Osteoblast (primary cell): ENCODE measurements at regions not wholly inside any gene's neighbourhood (a gene's known extent, or its start where the extent isn't known, plus 50 kb on each side); places are given as distances from the start of the nearest gene placed in this dataset.

Experiments used
- DNase-seq: peaks from one replicate; pipeline ENCODE4 v3.0.0; 2011; ENCODE audit warnings: low spot score, mixed read lengths; ENCODE audit not compliant: insufficient read length; ENCODE audit errors: missing footprints
- H2AFZ ChIP-seq: 2 replicates; pipeline ENCODE4 v1.6.0; 2011; ENCODE audit warnings: mild to moderate bottlenecking, low read length
- H3K27ac ChIP-seq: 2 replicates; pipeline ENCODE4 v1.5.1; 2011; ENCODE audit warnings: mild to moderate bottlenecking, low read depth, low read length, moderate library complexity
- H3K27me3 ChIP-seq: 2 replicates; pipeline ENCODE4 v1.6.0; 2012; ENCODE audit warnings: mild to moderate bottlenecking, control low read depth, inconsistent platforms, low read length, moderate library complexity; ENCODE audit not compliant: insufficient read depth
- H3K36me3 ChIP-seq: 2 replicates; pipeline ENCODE4 v1.5.1; 2011; ENCODE audit warnings: mild to moderate bottlenecking, low read length, control low read depth, moderate library complexity; ENCODE audit not compliant: insufficient read depth
- H3K4me1 ChIP-seq: 2 replicates; pipeline ENCODE4 v1.5.1; 2011; ENCODE audit warnings: mild to moderate bottlenecking, low read length, control low read depth, moderate library complexity; ENCODE audit not compliant: insufficient read depth
- H3K4me2 ChIP-seq: 2 replicates; pipeline ENCODE4 v1.6.0; 2011; ENCODE audit warnings: mild to moderate bottlenecking, low read length; ENCODE audit not compliant: insufficient read depth
- H3K4me3 ChIP-seq: fragments of 200-600 bp; sonication (generic); 3 replicates; pipeline ENCODE4 v1.5.1; 2012; ENCODE audit warnings: mild to moderate bottlenecking, low read length, inconsistent platforms; ENCODE audit not compliant: insufficient read depth
- H3K79me2 ChIP-seq: 2 replicates; pipeline ENCODE4 v1.6.0; 2012; ENCODE audit warnings: mild to moderate bottlenecking, low read length, control low read depth, inconsistent platforms; ENCODE audit not compliant: insufficient read depth
- H3K9me3 ChIP-seq: 2 replicates; pipeline ENCODE4 v1.5.1; 2011; ENCODE audit warnings: low read depth, low read length, control low read depth
- H4K20me1 ChIP-seq: 2 replicates; pipeline ENCODE4 v1.6.0; 2012; ENCODE audit warnings: mild to moderate bottlenecking, low read length, control low read depth; ENCODE audit not compliant: insufficient read depth
- TF ChIP-seq, protein P1 (sequence below): IDR thresholded peaks from 2 replicates; pipeline ENCODE4 v1.5.1; 2011; ENCODE audit warnings: mild to moderate bottlenecking, low read depth, low read length, moderate library complexity; ENCODE audit errors: extremely low read depth

DNA sequence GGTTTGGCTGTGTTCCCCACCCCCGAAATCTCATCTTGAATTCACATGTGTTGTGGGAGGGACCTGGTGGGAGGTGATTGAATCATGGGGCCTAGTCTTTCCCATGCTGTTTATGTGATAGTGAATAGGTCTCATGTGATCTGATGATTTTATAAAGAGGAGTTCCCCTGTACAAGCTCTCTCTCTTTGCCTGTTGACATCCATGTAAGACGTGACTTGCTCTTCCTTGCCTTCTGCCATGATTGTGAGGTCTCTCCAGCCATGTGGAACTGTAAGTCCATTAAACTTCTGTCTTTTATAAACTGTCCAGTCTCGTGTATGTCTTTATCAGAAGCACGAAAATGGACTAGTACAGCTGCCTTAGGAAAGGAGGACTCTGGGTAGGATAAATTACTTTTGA is 976.7 kb downstream of the MCTP2 start:
- H3K36me3 ChIP-seq: no peaks in the 10 kb centered on the region
- TF ChIP-seq, protein P1, sequence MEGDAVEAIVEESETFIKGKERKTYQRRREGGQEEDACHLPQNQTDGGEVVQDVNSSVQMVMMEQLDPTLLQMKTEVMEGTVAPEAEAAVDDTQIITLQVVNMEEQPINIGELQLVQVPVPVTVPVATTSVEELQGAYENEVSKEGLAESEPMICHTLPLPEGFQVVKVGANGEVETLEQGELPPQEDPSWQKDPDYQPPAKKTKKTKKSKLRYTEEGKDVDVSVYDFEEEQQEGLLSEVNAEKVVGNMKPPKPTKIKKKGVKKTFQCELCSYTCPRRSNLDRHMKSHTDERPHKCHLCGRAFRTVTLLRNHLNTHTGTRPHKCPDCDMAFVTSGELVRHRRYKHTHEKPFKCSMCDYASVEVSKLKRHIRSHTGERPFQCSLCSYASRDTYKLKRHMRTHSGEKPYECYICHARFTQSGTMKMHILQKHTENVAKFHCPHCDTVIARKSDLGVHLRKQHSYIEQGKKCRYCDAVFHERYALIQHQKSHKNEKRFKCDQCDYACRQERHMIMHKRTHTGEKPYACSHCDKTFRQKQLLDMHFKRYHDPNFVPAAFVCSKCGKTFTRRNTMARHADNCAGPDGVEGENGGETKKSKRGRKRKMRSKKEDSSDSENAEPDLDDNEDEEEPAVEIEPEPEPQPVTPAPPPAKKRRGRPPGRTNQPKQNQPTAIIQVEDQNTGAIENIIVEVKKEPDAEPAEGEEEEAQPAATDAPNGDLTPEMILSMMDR: no peak

DNA sequence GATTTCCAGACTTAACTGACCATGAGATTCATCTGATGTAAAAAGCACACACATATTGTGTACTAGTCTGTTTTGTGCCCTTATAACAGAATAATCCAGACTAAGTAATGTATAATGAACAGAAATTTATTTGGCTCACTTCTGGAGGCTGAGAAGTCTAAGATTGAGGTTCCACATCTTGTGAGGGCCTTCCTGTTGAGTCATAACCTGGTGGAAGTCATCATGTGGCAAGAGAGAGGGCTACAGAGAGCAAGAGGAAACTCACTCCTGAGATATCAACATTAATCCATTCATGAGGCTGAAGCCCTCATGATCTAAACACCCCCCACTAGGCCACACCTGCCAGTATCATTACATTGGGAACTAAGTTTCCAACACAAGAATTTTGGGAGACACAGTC is 977.6 kb downstream of the MCTP2 start:
- Histone ChIP-seq H4K20me1 (no peaks in the 10 kb centered on the region), H2AFZ (no peak overlapping the region), H3K27ac (no peak overlapping the region), H3K79me2 (no peaks in the 10 kb centered on the region), H3K9me3 (no peaks in the 10 kb centered on the region), H3K4me1 (no peaks in the 10 kb centered on the region), H3K27me3 (no peaks in the 10 kb centered on the region), H3K4me2 (no peak overlapping the region), H3K36me3 (no peaks in the 10 kb centered on the region), H3K4me3 (no peak overlapping the region)
- DNase-seq: no peak
- TF ChIP-seq, protein P1: no peak

More for the DNA sequence above, 976.7 kb downstream of the MCTP2 start:
- no peaks in the 10 kb centered on the region for H3K9me3 ChIP-seq
- no peaks in the 10 kb centered on the region for H3K4me1 ChIP-seq
- no peaks in the 10 kb centered on the region for H3K79me2 ChIP-seq
- no peaks in the 10 kb centered on the region for H3K27me3 ChIP-seq
- H3K4me3 ChIP-seq: no peak overlapping the region
- no peak overlapping the region for H2AFZ ChIP-seq
- H3K4me2 ChIP-seq: no peak overlapping the region
- H4K20me1 ChIP-seq: no peaks in the 10 kb centered on the region
- H3K27ac ChIP-seq: no peak overlapping the region
- DNase-seq: no peak

DNA sequence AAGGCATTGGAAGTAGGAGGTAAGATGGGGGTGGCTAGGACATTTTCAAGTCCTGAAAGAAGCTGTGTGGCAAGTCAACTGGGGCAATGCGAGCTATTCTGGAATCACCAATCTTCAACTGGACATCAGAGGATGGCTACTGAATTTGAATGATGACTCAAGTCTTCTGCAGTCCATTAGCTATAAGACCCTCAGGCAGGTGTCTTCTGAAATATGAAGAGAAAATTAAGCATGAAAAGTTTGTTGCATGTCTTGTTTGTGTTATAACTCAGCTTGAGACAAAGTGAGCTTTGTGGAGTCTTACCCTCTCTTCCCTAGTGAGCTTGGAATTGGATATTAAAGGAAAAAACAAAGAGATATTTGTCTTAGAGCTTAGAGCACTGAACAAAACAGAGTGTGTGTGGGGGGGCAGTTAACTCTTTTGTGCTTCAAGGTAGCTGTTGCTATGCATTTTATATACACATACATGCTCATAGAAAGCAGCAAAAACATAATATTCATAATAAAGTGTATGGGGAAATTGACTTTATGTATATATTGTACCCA is 979.1 kb downstream of the MCTP2 start:
- H3K27ac ChIP-seq: no peak overlapping the region
- no peaks in the 10 kb centered on the region for H3K27me3 ChIP-seq
- H3K4me1 ChIP-seq: no peaks in the 10 kb centered on the region
- H3K4me3 ChIP-seq: no peak overlapping the region
- peaks cover 2% of the 10 kb centered on the region for H3K9me3 ChIP-seq
- TF ChIP-seq, protein P1: no peak
- no peak for DNase-seq
- H2AFZ ChIP-seq: no peak overlapping the region
- H3K36me3 ChIP-seq: no peaks in the 10 kb centered on the region
- no peaks in the 10 kb centered on the region for H3K79me2 ChIP-seq
- H3K4me2 ChIP-seq: no peak overlapping the region
- no peaks in the 10 kb centered on the region for H4K20me1 ChIP-seq

DNA sequence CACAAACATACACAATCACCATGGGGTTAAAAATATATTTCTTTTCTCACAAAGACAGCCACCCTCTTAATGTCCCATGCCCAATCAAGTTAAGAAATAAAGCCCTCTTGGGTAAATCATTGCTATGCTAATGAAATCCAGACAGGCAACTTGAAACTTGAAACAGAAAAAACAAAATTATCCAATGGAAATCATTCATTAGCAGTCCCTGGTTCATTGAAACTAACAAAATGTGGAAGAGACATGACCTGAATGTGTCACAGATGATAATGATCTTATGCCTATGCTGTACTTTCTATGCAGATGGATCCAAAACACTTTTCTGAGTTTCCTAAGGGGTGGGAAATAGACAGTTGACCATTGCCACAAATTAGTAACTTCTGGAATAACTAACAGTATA is 983.7 kb downstream of the MCTP2 start:
- Histone ChIP-seq H2AFZ (no peak overlapping the region), H3K9me3 (peaks cover 2% of the 10 kb centered on the region), H3K79me2 (no peaks in the 10 kb centered on the region), H3K4me2 (no peak overlapping the region), H3K36me3 (no peaks in the 10 kb centered on the region), H3K27me3 (no peaks in the 10 kb centered on the region), H3K27ac (no peak overlapping the region), H3K4me1 (no peaks in the 10 kb centered on the region), H4K20me1 (no peaks in the 10 kb centered on the region), H3K4me3 (no peak overlapping the region)
- no peak for DNase-seq
- TF ChIP-seq, protein P1: no peak
